ENCODE measurements at regions not wholly inside any gene's neighbourhood (a gene's known extent, or its start where the extent isn't known, plus 50 kb on each side); places are given as distances from the start of the nearest gene placed in this dataset.

GRCh38 chr17:71902894-71903506, 217.8 kb upstream of the SOX9 start:
- no peak overlapping the region for H3K27ac ChIP-seq (replicated peaks)
- no peak for DNase-seq (ENCODE audit: low read depth in 1 of 2, low spot score in 1 of 2)
- no peak overlapping the region for H3K4me3 ChIP-seq (replicated peaks; ENCODE audit: insufficient read depth, low read length)
- TF ChIP-seq SPI1 (IDR thresholded peaks at IDR 0.05; ENCODE audit: borderline replicate concordance, low read depth): no peak
- no peak for TF ChIP-seq POLR2AphosphoS5 (IDR thresholded peaks at IDR 0.05; ENCODE audit: low read depth)
- TF ChIP-seq GABPA (IDR thresholded peaks at IDR 0.05; ENCODE audit: low read depth): no peak
- TF ChIP-seq, protein P1, sequence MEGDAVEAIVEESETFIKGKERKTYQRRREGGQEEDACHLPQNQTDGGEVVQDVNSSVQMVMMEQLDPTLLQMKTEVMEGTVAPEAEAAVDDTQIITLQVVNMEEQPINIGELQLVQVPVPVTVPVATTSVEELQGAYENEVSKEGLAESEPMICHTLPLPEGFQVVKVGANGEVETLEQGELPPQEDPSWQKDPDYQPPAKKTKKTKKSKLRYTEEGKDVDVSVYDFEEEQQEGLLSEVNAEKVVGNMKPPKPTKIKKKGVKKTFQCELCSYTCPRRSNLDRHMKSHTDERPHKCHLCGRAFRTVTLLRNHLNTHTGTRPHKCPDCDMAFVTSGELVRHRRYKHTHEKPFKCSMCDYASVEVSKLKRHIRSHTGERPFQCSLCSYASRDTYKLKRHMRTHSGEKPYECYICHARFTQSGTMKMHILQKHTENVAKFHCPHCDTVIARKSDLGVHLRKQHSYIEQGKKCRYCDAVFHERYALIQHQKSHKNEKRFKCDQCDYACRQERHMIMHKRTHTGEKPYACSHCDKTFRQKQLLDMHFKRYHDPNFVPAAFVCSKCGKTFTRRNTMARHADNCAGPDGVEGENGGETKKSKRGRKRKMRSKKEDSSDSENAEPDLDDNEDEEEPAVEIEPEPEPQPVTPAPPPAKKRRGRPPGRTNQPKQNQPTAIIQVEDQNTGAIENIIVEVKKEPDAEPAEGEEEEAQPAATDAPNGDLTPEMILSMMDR (IDR thresholded peaks at IDR 0.05; ENCODE audit: insufficient read depth, low read length): no peak
- TF ChIP-seq, protein P2, sequence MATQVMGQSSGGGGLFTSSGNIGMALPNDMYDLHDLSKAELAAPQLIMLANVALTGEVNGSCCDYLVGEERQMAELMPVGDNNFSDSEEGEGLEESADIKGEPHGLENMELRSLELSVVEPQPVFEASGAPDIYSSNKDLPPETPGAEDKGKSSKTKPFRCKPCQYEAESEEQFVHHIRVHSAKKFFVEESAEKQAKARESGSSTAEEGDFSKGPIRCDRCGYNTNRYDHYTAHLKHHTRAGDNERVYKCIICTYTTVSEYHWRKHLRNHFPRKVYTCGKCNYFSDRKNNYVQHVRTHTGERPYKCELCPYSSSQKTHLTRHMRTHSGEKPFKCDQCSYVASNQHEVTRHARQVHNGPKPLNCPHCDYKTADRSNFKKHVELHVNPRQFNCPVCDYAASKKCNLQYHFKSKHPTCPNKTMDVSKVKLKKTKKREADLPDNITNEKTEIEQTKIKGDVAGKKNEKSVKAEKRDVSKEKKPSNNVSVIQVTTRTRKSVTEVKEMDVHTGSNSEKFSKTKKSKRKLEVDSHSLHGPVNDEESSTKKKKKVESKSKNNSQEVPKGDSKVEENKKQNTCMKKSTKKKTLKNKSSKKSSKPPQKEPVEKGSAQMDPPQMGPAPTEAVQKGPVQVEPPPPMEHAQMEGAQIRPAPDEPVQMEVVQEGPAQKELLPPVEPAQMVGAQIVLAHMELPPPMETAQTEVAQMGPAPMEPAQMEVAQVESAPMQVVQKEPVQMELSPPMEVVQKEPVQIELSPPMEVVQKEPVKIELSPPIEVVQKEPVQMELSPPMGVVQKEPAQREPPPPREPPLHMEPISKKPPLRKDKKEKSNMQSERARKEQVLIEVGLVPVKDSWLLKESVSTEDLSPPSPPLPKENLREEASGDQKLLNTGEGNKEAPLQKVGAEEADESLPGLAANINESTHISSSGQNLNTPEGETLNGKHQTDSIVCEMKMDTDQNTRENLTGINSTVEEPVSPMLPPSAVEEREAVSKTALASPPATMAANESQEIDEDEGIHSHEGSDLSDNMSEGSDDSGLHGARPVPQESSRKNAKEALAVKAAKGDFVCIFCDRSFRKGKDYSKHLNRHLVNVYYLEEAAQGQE (IDR thresholded peaks at IDR 0.05; ENCODE audit: insufficient replicate concordance, low read depth): no peak
- H3K27me3 ChIP-seq (ENCODE audit: insufficient read depth, poor library complexity, severe bottlenecking): no peaks in the 10 kb centered on the region

DNA sequence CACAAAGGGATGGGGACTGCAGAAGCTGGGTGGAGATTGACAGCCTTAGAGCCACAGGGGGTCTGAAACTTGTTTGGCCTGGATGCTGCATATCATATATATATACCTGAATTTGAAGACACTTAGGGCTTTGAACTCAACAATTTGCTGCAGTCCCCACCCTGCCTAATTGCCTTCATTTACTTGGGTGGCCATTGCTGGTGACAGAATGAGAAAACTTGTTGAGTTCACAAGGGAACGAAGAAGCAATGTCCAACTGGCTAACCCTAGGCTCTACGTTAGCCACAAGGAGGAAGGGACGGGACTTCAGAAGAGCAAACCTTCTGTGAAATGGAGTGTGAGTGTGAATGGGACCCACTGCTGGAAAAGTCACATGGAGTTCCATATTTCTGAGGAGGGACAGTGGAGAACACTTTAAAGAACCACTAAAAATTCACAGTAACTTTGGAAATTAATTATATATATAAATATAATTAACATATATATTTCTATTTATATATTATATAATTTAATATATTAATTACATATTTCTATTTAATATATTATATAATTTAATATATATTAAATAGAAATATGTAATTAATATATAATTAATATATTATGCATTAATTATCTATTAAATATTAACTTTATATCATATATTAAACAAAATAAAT, 215.3 kb upstream of the SOX9 start:
- no peak overlapping the region for H3K27ac ChIP-seq (replicated peaks)
- H3K4me3 ChIP-seq (replicated peaks; ENCODE audit: insufficient read depth, low read length): no peak overlapping the region
- TF ChIP-seq GABPA (IDR thresholded peaks at IDR 0.05; ENCODE audit: low read depth) (no peak), SPI1 (IDR thresholded peaks at IDR 0.05; ENCODE audit: borderline replicate concordance, low read depth) (no peak), POLR2AphosphoS5 (IDR thresholded peaks at IDR 0.05; ENCODE audit: low read depth) (no peak)
- TF ChIP-seq, protein P1 (IDR thresholded peaks at IDR 0.05; ENCODE audit: insufficient read depth, low read length): no peak
- TF ChIP-seq, protein P2 (IDR thresholded peaks at IDR 0.05; ENCODE audit: insufficient replicate concordance, low read depth): no peak
- no peak for DNase-seq (ENCODE audit: low read depth in 1 of 2, low spot score in 1 of 2)
- H3K27me3 ChIP-seq (ENCODE audit: insufficient read depth, poor library complexity, severe bottlenecking): no peaks in the 10 kb centered on the region

GRCh38 chr17:71909155-71909554, 211.7 kb upstream of the SOX9 start:
- no peak overlapping the region for H3K4me3 ChIP-seq (replicated peaks; ENCODE audit: insufficient read depth, low read length)
- H3K27me3 ChIP-seq (ENCODE audit: insufficient read depth, poor library complexity, severe bottlenecking): no peaks in the 10 kb centered on the region
- TF ChIP-seq SPI1 (IDR thresholded peaks at IDR 0.05; ENCODE audit: borderline replicate concordance, low read depth) (no peak), POLR2AphosphoS5 (IDR thresholded peaks at IDR 0.05; ENCODE audit: low read depth) (no peak), GABPA (IDR thresholded peaks at IDR 0.05; ENCODE audit: low read depth) (no peak)
- TF ChIP-seq, protein P2 (IDR thresholded peaks at IDR 0.05; ENCODE audit: insufficient replicate concordance, low read depth): no peak
- TF ChIP-seq, protein P1 (IDR thresholded peaks at IDR 0.05; ENCODE audit: insufficient read depth, low read length): no peak
- DNase-seq (ENCODE audit: low read depth in 1 of 2, low spot score in 1 of 2): no peak
- no peak overlapping the region for H3K27ac ChIP-seq (replicated peaks)

Measured in HL-60 (cell line).